Nephron (organoid): ENCODE measurements at regions not wholly inside any gene's neighbourhood (a gene's known extent, or its start where the extent isn't known, plus 50 kb on each side); places are given as distances from the start of the nearest gene placed in this dataset.
"Not testable (repeated sequence)": the region's sequence is repeated elsewhere in the genome, so short reads cannot be mapped to it uniquely, and the experiment has no call there.

Experiments
- H3K27ac Mint-ChIP-seq, 3 experiments: 2 replicates each; pipeline ENCODE4 v1.8.0; 2020; ENCODE audit warnings: mixed read lengths in 3 of 3, mild to moderate bottlenecking in 2 of 3, moderate library complexity in 1 of 3
- H3K27me3 Mint-ChIP-seq: 2 replicates; pipeline ENCODE4 v1.8.0; 2021; ENCODE audit warnings: low read depth, mild to moderate bottlenecking, moderate library complexity, mixed read lengths
- H3K36me3 Mint-ChIP-seq: 2 replicates; pipeline ENCODE4 v1.8.0; 2020; ENCODE audit warnings: low read depth, mixed read lengths
- H3K4me1 Mint-ChIP-seq: 2 replicates; pipeline ENCODE4 v1.8.0; 2020; ENCODE audit warnings: mixed read lengths
- H3K4me3 Mint-ChIP-seq, 3 experiments: 2 replicates each; pipeline ENCODE4 v1.8.0; 2020; ENCODE audit warnings: mild to moderate bottlenecking in 3 of 3, mixed read lengths in 3 of 3, moderate library complexity in 2 of 3
- H3K9me3 Mint-ChIP-seq: 2 replicates; pipeline ENCODE4 v1.8.0; 2020; ENCODE audit warnings: mixed read lengths
- CTCF ChIP-seq, 3 experiments: fragments of 200-600 bp; sonication (generic); IDR thresholded peaks; one replicate each; pipeline ENCODE4 v1.5.0; 2021; ENCODE audit warnings: antibody characterized with exemption in 3 of 3; ENCODE audit not compliant: unreplicated experiment in 3 of 3

GRCh38 chr3:99559196-99559595 is 79.2 kb upstream of the COL8A1 start:
- H3K4me3 Mint-ChIP-seq, result no peak overlapping the region
- peaks cover 5% of the 10 kb centered on the region for H3K27me3 Mint-ChIP-seq
- H3K9me3 Mint-ChIP-seq, result peaks cover 10% of the 10 kb centered on the region
- no peak for TF ChIP-seq CTCF (IDR thresholded peaks at IDR 0.05; ENCODE audit: unreplicated experiment in 3 of 3)
- no peak overlapping the region for H3K27ac Mint-ChIP-seq
- no peaks in the 10 kb centered on the region for H3K36me3 Mint-ChIP-seq
- H3K4me1 Mint-ChIP-seq, result no peaks in the 10 kb centered on the region

GRCh38 chr3:99555885-99556284 is 82.5 kb upstream of the COL8A1 start:
- H3K4me3 Mint-ChIP-seq, H3K27me3 Mint-ChIP-seq, H3K9me3 Mint-ChIP-seq, H3K27ac Mint-ChIP-seq, H3K4me1 Mint-ChIP-seq, H3K36me3 Mint-ChIP-seq: not testable (repeated sequence)

GRCh38 chr3:99551520-99551919 is 86.9 kb upstream of the COL8A1 start:
- Mint-ChIP-seq H3K27me3 (no peaks in the 10 kb centered on the region), H3K4me3 (no peak overlapping the region), H3K4me1 (peaks cover 10% of the 10 kb centered on the region), H3K27ac (no peak overlapping the region), H3K36me3 (no peaks in the 10 kb centered on the region), H3K9me3 (peaks cover 6% of the 10 kb centered on the region)
- no peak for TF ChIP-seq CTCF (IDR thresholded peaks at IDR 0.05; ENCODE audit: unreplicated experiment in 3 of 3)

GRCh38 chr3:99549957-99550603 is 88.3 kb upstream of the COL8A1 start:
- Mint-ChIP-seq H3K27me3 (no peaks in the 10 kb centered on the region), H3K9me3 (peaks cover 2% of the 10 kb centered on the region)

GRCh38 chr3:99549220-99549619 is 89.2 kb upstream of the COL8A1 start:
- H3K27me3 Mint-ChIP-seq, result no peaks in the 10 kb centered on the region
- H3K27ac Mint-ChIP-seq, result no peak overlapping the region
- H3K4me3 Mint-ChIP-seq, result no peak overlapping the region
- H3K4me1 Mint-ChIP-seq, result peaks cover 24% of the 10 kb centered on the region
- no peaks in the 10 kb centered on the region for H3K36me3 Mint-ChIP-seq
- H3K9me3 Mint-ChIP-seq, result no peaks in the 10 kb centered on the region
- no peak for TF ChIP-seq CTCF (IDR thresholded peaks at IDR 0.05; ENCODE audit: unreplicated experiment in 3 of 3)

More at GRCh38 chr3:99549957-99550603, 88.3 kb upstream of the COL8A1 start:
- H3K27ac Mint-ChIP-seq, result no peak overlapping the region
- no peaks in the 10 kb centered on the region for H3K36me3 Mint-ChIP-seq
- H3K4me3 Mint-ChIP-seq, result no peak overlapping the region
- TF ChIP-seq CTCF (IDR thresholded peaks at IDR 0.05; ENCODE audit: unreplicated experiment in 3 of 3), result no peak
- peaks cover 18% of the 10 kb centered on the region for H3K4me1 Mint-ChIP-seq

- Mint-ChIP-seq H3K27ac (no peak overlapping the region), H3K27me3 (no peaks in the 10 kb centered on the region), H3K9me3 (no peaks in the 10 kb centered on the region), H3K4me1 (peaks cover 24% of the 10 kb centered on the region), H3K4me3 (no peak overlapping the region), H3K36me3 (no peaks in the 10 kb centered on the region)
- no peak for TF ChIP-seq CTCF (IDR thresholded peaks at IDR 0.05; ENCODE audit: unreplicated experiment in 3 of 3)
These were observed 89.7 kb upstream of the COL8A1 start for GRCh38 chr3:99548674-99549073.
